ENCODE measurements at regions not wholly inside any gene's neighbourhood (a gene's known extent, or its start where the extent isn't known, plus 50 kb on each side); places are given as distances from the start of the nearest gene placed in this dataset.
"Not testable (repeated sequence)": the region's sequence is repeated elsewhere in the genome, so short reads cannot be mapped to it uniquely, and the experiment has no call there.

- DNase-seq: no peak
Observed at GRCh38 chr11:16526947-16527346, 170.6 kb upstream of the SOX6 start.

GRCh38 chr11:16520713-16521112, 164.4 kb upstream of the SOX6 start:
- not testable (repeated sequence) for DNase-seq

DNA sequence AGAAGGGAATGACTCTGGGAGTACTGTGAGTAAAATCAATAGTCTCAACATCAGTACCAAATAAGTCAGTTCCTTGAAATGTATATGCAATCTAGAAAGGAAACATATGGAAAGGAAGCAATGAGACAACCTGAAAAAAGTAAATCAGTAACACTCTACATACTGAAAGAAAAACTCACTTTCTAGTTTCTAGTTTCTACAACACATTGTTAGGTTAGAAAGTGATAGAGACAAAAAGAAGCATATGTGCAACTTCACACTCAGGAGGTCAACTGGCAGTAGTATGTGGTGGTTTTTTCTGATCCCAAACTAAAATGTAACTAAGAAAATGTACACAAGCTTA, 156.5 kb upstream of the SOX6 start:
- DNase-seq: no peak

DNA sequence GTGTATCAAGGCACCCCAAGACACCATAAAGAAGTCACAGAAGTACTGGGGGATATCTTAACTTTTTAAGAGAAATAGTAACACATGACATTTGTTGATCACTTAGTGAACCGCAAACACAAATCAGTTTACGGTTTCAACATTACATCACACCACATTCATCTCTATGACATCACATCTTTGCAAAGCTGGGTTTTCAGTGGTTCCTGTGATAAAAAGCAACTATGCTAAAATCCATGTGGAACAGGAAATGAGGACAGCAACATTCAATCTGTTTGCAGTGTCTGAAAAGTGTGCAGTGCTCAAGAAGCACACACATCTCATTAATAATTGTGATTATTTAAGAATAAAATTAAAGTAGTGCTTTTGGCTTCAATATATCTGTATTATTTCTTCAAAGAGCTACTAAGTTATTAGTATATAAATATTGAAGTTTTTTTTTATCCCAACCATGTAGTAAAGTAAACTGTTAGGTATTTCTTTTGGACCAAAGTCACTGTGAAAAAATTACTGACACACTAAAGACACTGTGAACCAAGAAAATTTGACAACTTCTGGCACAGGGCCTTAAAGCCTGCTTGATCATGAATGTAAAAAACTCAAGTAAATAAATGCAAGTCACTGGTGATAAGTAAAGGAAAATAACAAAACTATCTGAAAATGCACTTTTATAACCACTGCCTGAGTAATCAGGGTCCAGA, 156.0 kb upstream of the SOX6 start:
- no peak for DNase-seq

DNA sequence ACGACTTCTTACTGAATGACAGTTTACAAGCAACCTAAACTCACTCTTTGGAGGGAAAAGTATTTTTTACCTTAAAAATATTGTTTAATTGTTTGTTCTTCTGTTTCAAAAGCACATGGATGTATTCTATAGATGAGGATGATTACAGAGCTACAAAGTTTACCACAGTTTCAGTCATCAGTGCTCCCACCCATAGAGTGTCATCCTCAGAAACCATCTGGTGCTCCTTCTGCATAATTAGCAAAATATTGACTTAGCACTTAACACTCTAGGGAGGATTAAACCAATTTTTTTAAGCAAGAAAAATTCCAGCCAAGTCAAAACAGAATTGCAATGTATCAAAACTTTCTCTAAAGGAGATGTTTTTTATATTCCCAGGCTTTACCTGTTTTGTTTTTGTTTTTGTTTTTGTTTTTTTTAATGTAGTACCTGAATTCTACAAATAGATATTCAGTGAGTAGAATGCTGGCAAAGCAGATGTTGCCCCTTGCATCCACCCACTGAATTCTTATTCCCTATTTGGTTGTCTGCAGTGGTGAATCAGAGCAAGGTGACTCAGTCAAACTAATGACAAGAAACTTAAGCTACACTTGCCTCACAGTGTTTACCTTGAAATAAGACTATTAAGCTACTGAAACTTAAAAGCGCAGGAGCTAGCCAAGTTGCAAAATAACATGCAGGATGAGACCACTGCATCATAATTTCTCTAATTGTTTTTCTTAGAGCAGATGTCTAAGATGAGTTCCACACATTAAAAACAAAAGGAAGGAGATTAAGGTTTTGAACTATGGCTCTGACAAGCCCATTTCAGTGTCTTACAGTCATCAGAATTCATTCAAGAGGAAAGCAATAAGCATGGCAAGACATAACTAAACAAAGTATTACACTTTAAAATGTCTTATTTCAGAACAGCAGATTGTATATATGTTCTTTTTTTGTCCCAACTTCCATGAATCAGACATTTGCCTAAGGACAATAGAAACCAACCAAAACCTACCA, 155.1 kb upstream of the SOX6 start:
- no peak for DNase-seq

- DNase-seq: no peak
Observed at GRCh38 chr11:16505481-16505880, 149.1 kb upstream of the SOX6 start.

- not testable (repeated sequence) for DNase-seq
Observed at GRCh38 chr11:16503891-16504290, 147.5 kb upstream of the SOX6 start.

DNA sequence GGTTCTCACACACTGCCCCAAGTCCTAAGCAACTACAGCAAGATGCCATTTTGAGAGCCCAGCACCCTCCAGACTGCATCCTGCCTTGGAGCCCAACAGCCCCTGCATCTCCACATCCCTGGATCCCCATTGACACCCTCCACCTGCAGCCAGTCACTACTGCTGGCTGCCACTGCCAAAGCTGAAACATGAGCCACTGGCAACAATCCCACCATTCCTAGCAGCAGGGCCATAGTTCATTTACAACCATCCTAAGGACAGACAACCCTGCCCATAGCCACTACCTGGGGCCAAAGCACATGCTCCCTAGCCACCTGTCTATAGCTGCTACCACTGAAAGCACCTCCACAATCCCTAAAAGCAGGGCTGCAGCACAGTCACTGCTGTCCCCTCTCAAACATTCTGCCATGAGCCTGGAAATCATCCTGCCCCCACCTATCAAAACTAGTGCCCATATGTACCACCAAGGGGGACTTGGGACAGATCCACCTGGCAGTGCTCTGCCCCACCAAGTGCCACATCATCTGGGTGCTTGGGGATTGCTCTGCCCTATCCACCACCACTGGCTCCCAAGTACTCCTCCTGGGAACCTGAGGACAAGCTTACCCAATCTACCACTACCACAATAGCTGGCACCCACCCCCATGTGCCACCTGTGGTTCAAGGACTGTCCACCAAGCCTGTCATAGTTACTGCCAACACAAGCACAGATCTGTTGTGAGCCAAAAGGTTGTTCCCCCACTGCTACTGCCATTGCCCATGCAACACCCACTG, 138.8 kb upstream of the SOX6 start:
- DNase-seq: no peak

DNA sequence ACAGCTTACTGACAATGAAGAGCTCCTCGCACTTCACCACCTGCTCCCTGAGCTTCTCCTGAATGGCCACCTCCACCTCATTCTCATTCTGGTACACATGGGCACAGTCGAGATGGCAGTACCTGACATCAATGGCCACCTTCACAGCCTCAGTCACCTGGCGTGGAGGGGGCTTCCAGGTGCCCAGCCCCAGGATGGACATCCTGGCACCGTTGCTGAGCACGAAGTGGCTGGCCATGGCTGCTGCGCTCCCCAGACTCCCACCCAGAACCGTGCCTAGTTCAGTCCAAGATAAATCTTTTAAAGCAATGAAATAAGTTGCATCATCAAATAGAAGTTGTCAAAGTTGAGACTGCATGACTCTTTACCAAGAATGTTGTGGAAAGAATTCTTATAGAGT, 128.1 kb upstream of the SOX6 start:
- no peak for DNase-seq

DNA sequence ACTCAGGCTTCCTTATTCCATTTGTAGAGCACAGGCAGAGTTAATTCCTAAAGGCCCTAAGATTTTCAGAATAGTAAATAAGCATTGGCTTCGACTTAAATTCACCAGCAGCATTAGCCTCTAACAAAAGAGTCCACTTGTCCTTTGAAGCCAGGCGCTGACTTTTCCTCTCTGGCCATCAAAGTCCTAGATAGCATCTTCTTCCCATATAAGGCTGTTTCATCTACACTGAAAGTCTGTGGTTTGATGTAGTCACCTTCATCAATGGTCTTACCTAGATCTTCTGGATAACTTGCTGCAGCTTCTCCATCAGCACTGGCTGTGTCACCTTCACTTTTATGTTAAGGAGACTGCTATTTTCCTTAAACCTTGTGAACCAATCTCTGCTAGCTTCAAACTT, 118.3 kb upstream of the SOX6 start:
- DNase-seq: no peak

GRCh38 chr11:16469968-16470367, 113.6 kb upstream of the SOX6 start:
- DNase-seq: no peak

- DNase-seq: no peak
Observed at GRCh38 chr11:16468735-16469453, 112.5 kb upstream of the SOX6 start.

DNA sequence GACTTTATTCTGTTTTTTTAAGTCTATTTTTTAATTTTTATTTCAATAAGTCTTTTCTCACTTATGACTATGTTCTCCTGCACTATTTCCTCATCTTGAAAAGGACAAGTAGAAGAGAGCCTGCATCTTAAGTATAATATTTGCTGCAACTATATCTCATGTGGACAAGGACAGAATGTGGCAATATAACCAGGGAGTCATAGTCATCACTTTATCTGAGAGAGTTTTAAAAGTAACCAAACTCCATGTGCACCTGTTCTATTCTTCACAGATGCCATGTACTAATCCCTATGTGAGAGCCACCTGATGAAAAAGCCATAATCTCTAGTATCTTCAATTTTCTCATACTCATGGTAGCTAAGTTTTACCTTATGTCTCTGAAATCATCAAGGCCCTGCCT, 104.2 kb upstream of the SOX6 start:
- no peak for DNase-seq

DNA sequence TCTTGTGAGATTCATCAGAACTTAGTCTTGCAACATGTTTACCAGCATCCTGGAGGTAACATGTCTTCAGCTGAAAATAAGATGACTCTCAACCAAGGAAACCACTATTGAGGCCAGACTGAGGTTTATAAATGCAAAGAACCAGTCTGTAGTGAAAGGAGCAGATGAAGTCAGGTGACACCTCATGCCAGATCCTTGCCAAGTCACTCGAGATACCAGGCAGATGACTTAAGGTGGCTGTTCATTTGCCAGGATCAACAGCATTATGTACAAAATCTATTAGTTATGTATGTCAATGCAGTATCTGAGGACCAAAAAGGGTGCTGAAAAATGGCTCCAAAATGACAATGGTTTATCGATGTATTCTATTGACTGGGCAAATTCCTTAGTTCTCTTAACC, 100.0 kb upstream of the SOX6 start:
- DNase-seq: no peak

- DNase-seq: no peak
Observed at GRCh38 chr11:16454289-16454863, 98.0 kb upstream of the SOX6 start.

DNA sequence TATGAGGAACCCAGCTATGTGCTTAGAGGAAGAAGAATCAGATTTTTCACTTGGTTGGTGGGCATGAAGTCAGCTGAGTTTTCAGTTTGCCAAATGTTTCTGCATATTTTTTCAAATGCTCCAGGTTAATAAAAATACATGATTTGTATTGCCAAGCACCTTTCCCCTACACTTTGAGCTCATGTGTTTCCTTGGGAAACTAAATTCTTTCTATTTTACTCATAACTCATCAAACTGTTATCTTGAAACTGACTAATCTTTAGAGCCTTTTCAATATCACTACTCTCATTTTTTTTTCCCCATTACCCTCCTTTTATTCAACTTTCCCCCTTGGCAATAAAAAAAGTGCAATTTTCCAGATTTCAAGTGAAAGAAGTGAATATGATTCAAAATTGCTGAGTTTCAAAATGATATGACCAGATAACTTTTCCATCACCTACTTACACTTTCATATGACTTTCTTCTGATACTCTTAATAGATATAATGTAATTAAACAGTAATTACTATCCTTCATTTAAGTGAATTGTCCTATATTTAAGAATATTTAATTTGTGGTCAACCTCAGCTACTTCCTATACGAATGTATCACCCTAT, 91.9 kb upstream of the SOX6 start:
- no peak for DNase-seq

DNA sequence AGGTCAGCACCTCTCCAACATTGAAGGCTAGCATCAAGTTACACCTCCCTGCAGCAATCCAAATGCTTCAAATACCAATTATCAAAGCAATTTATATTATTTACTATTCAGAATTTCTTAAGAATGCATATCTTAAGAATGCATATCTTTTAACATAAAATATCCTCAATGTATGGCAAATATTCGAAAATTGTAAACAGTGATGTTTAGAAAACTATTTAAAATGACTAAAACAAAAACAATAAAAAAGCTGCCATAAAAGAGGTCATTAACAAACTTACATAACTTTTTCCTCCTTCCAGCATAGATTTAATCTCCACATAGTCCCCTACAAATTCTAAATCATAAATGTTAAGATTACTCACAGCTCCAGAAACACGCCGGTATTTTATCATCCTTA, 85.1 kb upstream of the SOX6 start:
- no peak for DNase-seq

DNA sequence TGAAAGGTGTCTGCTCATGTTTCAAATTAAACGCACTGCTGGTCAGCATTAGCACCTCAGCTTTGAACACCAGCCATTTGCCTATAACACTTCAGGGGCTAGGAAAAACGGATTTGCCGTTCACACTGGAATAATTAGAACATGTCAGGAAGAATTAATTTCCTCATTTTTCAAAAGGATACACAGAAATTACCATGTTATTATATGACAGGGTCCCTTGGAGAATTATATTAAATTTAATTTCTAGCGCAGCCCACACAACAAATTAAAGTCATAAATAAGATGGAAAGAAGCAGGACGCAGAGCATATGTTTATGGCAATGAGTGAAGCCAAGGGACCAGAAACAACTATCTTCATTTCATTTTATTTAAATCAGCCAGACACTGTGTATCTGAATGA, 83.8 kb upstream of the SOX6 start:
- no peak for DNase-seq

DNA sequence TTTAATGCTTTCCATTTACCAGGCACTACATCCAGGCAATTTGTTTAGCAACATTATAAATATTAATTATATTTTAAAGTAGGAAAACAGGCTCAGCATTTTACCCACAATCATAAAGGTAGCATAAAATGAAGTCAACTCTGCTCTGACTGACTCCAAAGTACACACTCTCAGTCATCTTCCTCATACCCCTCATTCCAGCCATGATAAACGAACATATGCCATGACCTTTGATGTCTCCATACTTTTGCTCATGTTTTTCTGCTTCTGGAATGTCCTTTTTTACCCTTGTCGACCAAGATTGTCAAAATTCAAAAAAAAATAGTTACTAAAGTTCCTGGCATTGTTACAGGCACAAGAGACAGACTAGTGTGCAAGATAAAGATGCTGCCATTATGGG, 77.7 kb upstream of the SOX6 start:
- no peak for DNase-seq

DNA sequence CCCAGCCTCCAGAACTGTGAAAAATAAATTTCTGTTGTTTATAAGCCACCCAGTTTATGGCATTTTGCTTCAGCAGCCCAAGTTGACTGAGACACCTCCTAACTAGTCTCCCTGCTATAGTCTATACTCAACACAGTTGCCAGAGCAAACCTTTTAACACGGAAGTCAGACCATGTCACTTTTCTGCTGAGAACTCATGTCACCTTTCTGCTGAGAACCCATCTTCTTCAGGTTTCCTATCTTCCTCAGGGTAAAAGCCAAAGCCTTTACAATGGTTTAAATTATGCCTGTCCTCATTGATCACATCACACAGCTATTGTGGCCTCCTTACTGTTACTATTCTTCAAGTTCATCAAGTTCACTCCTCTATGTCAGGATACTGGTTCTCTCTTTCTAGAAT, 74.3 kb upstream of the SOX6 start:
- DNase-seq: no peak

DNA sequence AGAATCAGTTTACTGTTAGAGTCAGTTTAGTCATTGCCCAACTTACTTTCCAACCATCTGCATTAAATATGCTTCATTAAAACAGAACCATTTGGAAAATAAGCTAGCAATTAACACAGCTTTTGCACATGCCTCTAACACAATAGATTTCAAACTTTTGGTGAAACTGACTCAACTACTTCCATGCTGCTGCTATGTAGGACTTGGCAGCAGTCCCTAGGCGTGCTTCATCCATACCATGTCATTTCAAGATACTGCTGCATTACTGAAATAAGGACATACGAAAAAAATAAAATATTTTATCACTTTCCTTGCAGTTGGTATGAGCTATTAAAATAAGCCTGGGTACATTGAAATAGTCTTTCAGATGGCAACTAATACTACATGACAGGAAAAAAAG, 65.5 kb upstream of the SOX6 start:
- no peak for DNase-seq

Data from T-helper 1 cell (primary cell).